Trophoblast cell (in vitro differentiated cells and primary cell): ENCODE measurements at regions not wholly inside any gene's neighbourhood (a gene's known extent, or its start where the extent isn't known, plus 50 kb on each side); places are given as distances from the start of the nearest gene placed in this dataset.

Source experiments
- DNase-seq, 2 donors: peaks; one replicate each; pipeline ENCODE4 v3.0.0-alpha.2; 2016
- H2AFZ ChIP-seq: 2 replicates; pipeline ENCODE4 v1.6.1; 2013; ENCODE audit warnings: low read length, moderate library complexity, mild to moderate bottlenecking; ENCODE audit not compliant: insufficient read depth, poor library complexity
- H2AK5ac ChIP-seq: 2 replicates; pipeline ENCODE4 v1.6.1; 2013; ENCODE audit warnings: mild to moderate bottlenecking, low read length
- H2BK120ac ChIP-seq: 2 replicates; pipeline ENCODE4 v1.6.1; 2013; ENCODE audit warnings: low read length, mild to moderate bottlenecking, moderate library complexity; ENCODE audit not compliant: insufficient read depth, poor library complexity
- H2BK12ac ChIP-seq: 2 replicates; pipeline ENCODE4 v1.6.1; 2013; ENCODE audit warnings: mild to moderate bottlenecking, low read length, moderate library complexity
- H2BK5ac ChIP-seq: 2 replicates; pipeline ENCODE4 v1.6.1; 2013; ENCODE audit warnings: low read length, low read depth, moderate library complexity, mild to moderate bottlenecking; ENCODE audit not compliant: poor library complexity
- H3K14ac ChIP-seq: 2 replicates; pipeline ENCODE4 v1.6.1; 2013; ENCODE audit warnings: mild to moderate bottlenecking, low read length
- H3K18ac ChIP-seq: 2 replicates; pipeline ENCODE4 v1.6.1; 2013; ENCODE audit warnings: mild to moderate bottlenecking, low read length
- H3K23ac ChIP-seq: 2 replicates; pipeline ENCODE4 v1.6.1; 2013; ENCODE audit warnings: low read length
- H3K27ac ChIP-seq: 2 replicates; pipeline ENCODE4 v1.5.1; 2013; ENCODE audit warnings: low read depth, mild to moderate bottlenecking, inconsistent platforms, low read length, moderate library complexity
- H3K27me3 ChIP-seq: 2 replicates; pipeline ENCODE4 v1.6.1; 2013; ENCODE audit warnings: inconsistent platforms, mild to moderate bottlenecking, low read length, moderate library complexity; ENCODE audit not compliant: insufficient read depth
- H3K36me3 ChIP-seq, 2 experiments: 1 replicate in 1 of 2; 2 replicates in 1 of 2; pipeline ENCODE4 v1.6.1; 2013; ENCODE audit warnings: low read length in 2 of 2, mild to moderate bottlenecking in 2 of 2, moderate library complexity in 1 of 2; ENCODE audit not compliant: insufficient read depth in 2 of 2, control insufficient read depth in 1 of 2
- H3K4ac ChIP-seq: 2 replicates; pipeline ENCODE4 v1.6.1; 2013; ENCODE audit warnings: low read depth, mild to moderate bottlenecking, low read length, moderate library complexity
- H3K4me1 ChIP-seq, 2 experiments: 1 replicate in 1 of 2; 2 replicates in 1 of 2; pipeline ENCODE4 v1.6.1; 2013; ENCODE audit warnings: low read length in 2 of 2, mild to moderate bottlenecking in 2 of 2, moderate library complexity in 1 of 2; ENCODE audit not compliant: insufficient read depth in 2 of 2, control insufficient read depth in 1 of 2
- H3K4me2 ChIP-seq: 2 replicates; pipeline ENCODE4 v1.6.1; 2013; ENCODE audit warnings: inconsistent platforms, mild to moderate bottlenecking, low read length, moderate library complexity
- H3K4me3 ChIP-seq: 2 replicates; pipeline ENCODE4 v1.5.1; 2013; ENCODE audit warnings: mild to moderate bottlenecking, low read depth, low read length, inconsistent platforms
- H3K79me1 ChIP-seq: one replicate; pipeline ENCODE4 v1.6.1; 2013; ENCODE audit warnings: low read length
- H3K79me2 ChIP-seq: 2 replicates; pipeline ENCODE4 v1.6.1; 2013; ENCODE audit warnings: low read length, mild to moderate bottlenecking; ENCODE audit not compliant: control insufficient read depth, insufficient read depth, poor library complexity
- H3K9ac ChIP-seq: 2 replicates; pipeline ENCODE4 v1.6.1; 2013; ENCODE audit warnings: mild to moderate bottlenecking, low read length
- H3K9me3 ChIP-seq: 2 replicates; pipeline ENCODE4 v1.6.1; 2013; ENCODE audit warnings: low read depth, mild to moderate bottlenecking, control low read depth, inconsistent platforms, low read length; ENCODE audit not compliant: insufficient read depth
- H4K12ac ChIP-seq: 2 replicates; pipeline ENCODE4 v1.6.1; 2013; ENCODE audit warnings: low read depth, mild to moderate bottlenecking, low read length, moderate library complexity
- H4K8ac ChIP-seq: 2 replicates; pipeline ENCODE4 v1.6.1; 2013; ENCODE audit warnings: low read depth, mild to moderate bottlenecking, low read length, moderate library complexity
- H4K91ac ChIP-seq: one replicate; pipeline ENCODE4 v1.6.1; 2013; ENCODE audit warnings: low read depth, mild to moderate bottlenecking, low read length, moderate library complexity
- WGBS: extraction: QIAGEN DNeasy Blood & Tissue Kit; methylation state at CpG from one replicate; pipeline ENCODE4 v1.1.7; 2013; ENCODE audit warnings: missing lambda C conversion rate; ENCODE audit not compliant: insufficient read length, insufficient coverage; ENCODE audit errors: extremely low coverage; 5-methylcytosine and 5-hydroxymethylcytosine counted together

GRCh38 chr20:12786276-12786675 is 222.5 kb upstream of the SPTLC3 start:
- no peaks in the 10 kb centered on the region for H3K79me1 ChIP-seq
- no CpG with 5 or more reads among the region's 5 CpGs for WGBS
- no peaks in the 10 kb centered on the region for H3K27me3 ChIP-seq

GRCh38 chr20:12788632-12789299 is 220.0 kb upstream of the SPTLC3 start:
- Histone ChIP-seq H3K79me2 (no peaks in the 10 kb centered on the region), H3K27ac (no peak overlapping the region), H4K12ac (no peak overlapping the region), H3K4me2 (no peak overlapping the region), H3K9ac (no peak overlapping the region), H3K4me1 (no peaks in the 10 kb centered on the region), H3K14ac (no peak overlapping the region), H3K9me3 (no peaks in the 10 kb centered on the region), H2BK120ac (no peak overlapping the region), H3K4me3 (no peak overlapping the region), H3K4ac (no peak overlapping the region), H2BK5ac (no peak overlapping the region), H3K27me3 (no peaks in the 10 kb centered on the region), H2AK5ac (no peak overlapping the region), H4K8ac (no peak overlapping the region), H3K36me3 (no peaks in the 10 kb centered on the region), H2BK12ac (no peak overlapping the region), H3K23ac (no peak overlapping the region), H3K18ac (no peak overlapping the region), H4K91ac (no peak overlapping the region), H3K79me1 (no peaks in the 10 kb centered on the region), H2AFZ (no peak overlapping the region)
- no peak for DNase-seq
- no CpG with 5 or more reads among the region's 8 CpGs for WGBS

More at GRCh38 chr20:12786276-12786675, 222.5 kb upstream of the SPTLC3 start:
- H3K23ac ChIP-seq, result no peak overlapping the region
- no peak overlapping the region for H2BK120ac ChIP-seq
- no peak overlapping the region for H3K14ac ChIP-seq
- no peak overlapping the region for H2AK5ac ChIP-seq
- no peak overlapping the region for H4K8ac ChIP-seq
- H3K18ac ChIP-seq, result no peak overlapping the region
- H3K27ac ChIP-seq, result no peak overlapping the region
- DNase-seq, result no peak
- H2AFZ ChIP-seq, result no peak overlapping the region
- H3K9me3 ChIP-seq, result no peaks in the 10 kb centered on the region
- no peak overlapping the region for H3K4me2 ChIP-seq
- H4K12ac ChIP-seq, result no peak overlapping the region
- no peak overlapping the region for H2BK5ac ChIP-seq
- H4K91ac ChIP-seq, result no peak overlapping the region
- H3K36me3 ChIP-seq, result no peaks in the 10 kb centered on the region
- no peak overlapping the region for H2BK12ac ChIP-seq
- H3K9ac ChIP-seq, result no peak overlapping the region
- no peaks in the 10 kb centered on the region for H3K79me2 ChIP-seq
- no peaks in the 10 kb centered on the region for H3K4me1 ChIP-seq
- H3K4me3 ChIP-seq, result no peak overlapping the region
- no peak overlapping the region for H3K4ac ChIP-seq

GRCh38 chr20:12790859-12791258 is 217.9 kb upstream of the SPTLC3 start:
- Histone ChIP-seq H3K4me3 (no peak overlapping the region), H4K12ac (no peak overlapping the region), H2AFZ (no peak overlapping the region), H2BK12ac (no peak overlapping the region), H3K23ac (no peak overlapping the region), H3K14ac (no peak overlapping the region), H3K4me2 (no peak overlapping the region), H2BK5ac (no peak overlapping the region), H2AK5ac (no peak overlapping the region), H3K18ac (no peak overlapping the region), H2BK120ac (no peak overlapping the region), H3K27ac (no peak overlapping the region), H3K79me1 (no peaks in the 10 kb centered on the region), H3K4me1 (peaks cover 0 to 3% of the 10 kb centered on the region in 2 experiments), H3K4ac (no peak overlapping the region), H3K9ac (no peak overlapping the region), H3K79me2 (no peaks in the 10 kb centered on the region), H4K8ac (no peak overlapping the region), H3K36me3 (no peaks in the 10 kb centered on the region), H4K91ac (no peak overlapping the region), H3K9me3 (no peaks in the 10 kb centered on the region), H3K27me3 (no peaks in the 10 kb centered on the region)
- no peak for DNase-seq
- no CpG with 5 or more reads among the region's 1 CpG for WGBS

GRCh38 chr20:12798286-12798685 is 210.5 kb upstream of the SPTLC3 start:
- no peak overlapping the region for H3K4me2 ChIP-seq
- no CpG with 5 or more reads among the region's 4 CpGs for WGBS

More at GRCh38 chr20:12798286-12798685, 210.5 kb upstream of the SPTLC3 start:
- H3K18ac ChIP-seq, result no peak overlapping the region
- H2AK5ac ChIP-seq, result no peak overlapping the region
- no peak for DNase-seq
- no peaks in the 10 kb centered on the region for H3K9me3 ChIP-seq
- no peak overlapping the region for H2AFZ ChIP-seq
- no peak overlapping the region for H2BK12ac ChIP-seq
- no peak overlapping the region for H3K27ac ChIP-seq
- H3K23ac ChIP-seq, result no peak overlapping the region
- H4K91ac ChIP-seq, result no peak overlapping the region
- no peak overlapping the region for H3K4ac ChIP-seq
- H3K79me1 ChIP-seq, result no peaks in the 10 kb centered on the region
- no peaks in the 10 kb centered on the region for H3K36me3 ChIP-seq
- H3K4me1 ChIP-seq, result peaks cover 0 to 3% of the 10 kb centered on the region in 2 experiments
- H2BK5ac ChIP-seq, result no peak overlapping the region
- no peaks in the 10 kb centered on the region for H3K27me3 ChIP-seq
- H3K9ac ChIP-seq, result no peak overlapping the region
- H2BK120ac ChIP-seq, result no peak overlapping the region
- H4K8ac ChIP-seq, result no peak overlapping the region
- H3K79me2 ChIP-seq, result no peaks in the 10 kb centered on the region
- H3K14ac ChIP-seq, result no peak overlapping the region
- H3K4me3 ChIP-seq, result no peak overlapping the region
- H4K12ac ChIP-seq, result no peak overlapping the region
